ENCODE measurements at regions not wholly inside any gene's neighbourhood (a gene's known extent, or its start where the extent isn't known, plus 50 kb on each side); places are given as distances from the start of the nearest gene placed in this dataset.

GRCh38 chr16:63530208-63530607 is 1494.0 kb upstream of the CDH8 start:
- 28 to 41% (median 33%) methylated on average over 2 of the region's 2 CpGs for WGBS, 4 donors
- no peak for TF ChIP-seq POLR2A (IDR thresholded peaks at IDR 0.05)
- peak in 6 of 12 donors; percentile 30 to 49 (median 32) for TF ChIP-seq CTCF (IDR thresholded peaks at IDR 0.05)
- intact Hi-C loops (cut with DNase I): no loop called here
- Histone ChIP-seq H3K36me3 (no peaks in the 10 kb centered on the region), H3K4me3 (no peak overlapping the region), H3K27ac (no peak overlapping the region), H3K9me3 (peaks cover 0 to 12% (median 3%) of the 10 kb centered on the region in 12 donors), H3K27me3 (no peaks in the 10 kb centered on the region), H3K4me1 (peaks cover 0 to 4% (median 0%) of the 10 kb centered on the region in 12 donors)
- DNase-seq (no peak), ATAC-seq (peak; percentile 39 to 85 (median 68))

DNA sequence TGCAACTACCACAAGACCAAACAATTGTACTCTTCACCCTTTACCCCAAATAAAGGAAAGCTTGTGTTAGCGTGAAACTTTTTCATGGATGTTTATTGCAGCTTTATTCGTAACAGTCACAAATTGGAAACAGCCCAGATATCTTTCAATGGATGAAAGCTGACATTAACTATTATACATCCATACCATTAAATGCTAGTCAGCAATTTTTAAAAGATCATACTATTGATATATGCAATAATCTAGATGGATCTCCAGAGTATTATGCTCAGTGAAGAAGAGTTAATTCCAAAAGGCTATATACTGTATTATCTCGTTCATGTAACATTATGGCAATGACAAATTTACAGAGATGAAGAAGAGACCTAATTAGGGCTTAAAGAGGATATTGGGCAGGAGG is 1491.2 kb upstream of the CDH8 start:
- no peak overlapping the region for H3K4me3 ChIP-seq
- H3K9me3 ChIP-seq: no peaks in the 10 kb centered on the region
- no peak for DNase-seq
- peaks cover 0 to 4% (median 0%) of the 10 kb centered on the region in 12 donors for H3K4me1 ChIP-seq
- 82 to 89% (median 85%) methylated on average over 3 of the region's 3 CpGs for WGBS, 4 donors
- intact Hi-C loops (cut with DNase I): no loop called here
- H3K27ac ChIP-seq: no peak overlapping the region
- no peaks in the 10 kb centered on the region for H3K27me3 ChIP-seq
- H3K36me3 ChIP-seq: no peaks in the 10 kb centered on the region
- no peak for ATAC-seq
- TF ChIP-seq CTCF (IDR thresholded peaks at IDR 0.05) (no peak), POLR2A (IDR thresholded peaks at IDR 0.05) (no peak)

DNA sequence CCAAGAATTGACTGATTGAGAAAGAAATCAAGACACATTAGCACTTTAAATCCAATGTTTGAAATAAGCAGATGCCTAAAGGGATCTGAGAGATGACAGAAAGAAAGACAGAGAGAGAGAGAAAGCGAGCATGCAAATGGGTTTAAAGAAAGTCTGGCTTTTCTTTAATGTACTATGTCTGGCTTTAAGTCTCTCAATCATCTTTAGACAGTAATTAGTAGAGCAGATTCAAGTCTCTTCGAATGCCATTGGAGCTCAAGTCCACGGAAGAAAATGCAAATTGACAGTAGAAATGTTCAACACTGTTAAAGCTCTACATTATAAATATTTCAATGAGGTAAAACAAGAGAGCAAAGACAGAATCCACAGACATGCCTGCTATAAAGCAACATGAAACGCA is 1480.2 kb upstream of the CDH8 start:
- intact Hi-C loops (cut with DNase I): no loop called here
- TF ChIP-seq POLR2A (IDR thresholded peaks at IDR 0.05) (no peak), CTCF (IDR thresholded peaks at IDR 0.05) (no peak)
- H3K9me3 ChIP-seq: no peaks in the 10 kb centered on the region
- DNase-seq (no peak), ATAC-seq (no peak)
- H3K36me3 ChIP-seq: no peaks in the 10 kb centered on the region
- H3K4me3 ChIP-seq: no peak overlapping the region
- 75 to 84% (median 82%) methylated on average over 4 of the region's 4 CpGs for WGBS, 4 donors
- H3K4me1 ChIP-seq: peaks cover 0 to 1% (median 0%) of the 10 kb centered on the region in 12 donors
- no peak overlapping the region for H3K27ac ChIP-seq
- H3K27me3 ChIP-seq: no peaks in the 10 kb centered on the region

- ATAC-seq (peak in 2 of 4 donors; percentile 51 to 60), DNase-seq (no peak)
- TF ChIP-seq CTCF (IDR thresholded peaks at IDR 0.05) (no peak), POLR2A (IDR thresholded peaks at IDR 0.05) (no peak)
- H3K27ac ChIP-seq: no peak overlapping the region
- H3K36me3 ChIP-seq: no peaks in the 10 kb centered on the region
- WGBS, 4 donors: 29 to 50% (median 44%) methylated on average over 1 of the region's 1 CpG
- no peaks in the 10 kb centered on the region for H3K9me3 ChIP-seq
- H3K4me3 ChIP-seq: no peak overlapping the region
- H3K4me1 ChIP-seq: peaks cover 0 to 3% (median 0%) of the 10 kb centered on the region in 12 donors
- no peaks in the 10 kb centered on the region for H3K27me3 ChIP-seq
- intact Hi-C loops (cut with DNase I): no loop called here
Measured at GRCh38 chr16:63512910-63513309, 1476.7 kb upstream of the CDH8 start.
